Keratinocyte (primary cell): ENCODE measurements at regions not wholly inside any gene's neighbourhood (a gene's known extent, or its start where the extent isn't known, plus 50 kb on each side); places are given as distances from the start of the nearest gene placed in this dataset.

Source experiments
- DNase-seq: peaks from one replicate; pipeline ENCODE4 v3.0.0-alpha.2; 2011; ENCODE audit warnings: low read depth, missing footprints, low spot score
- FAIRE-seq: peaks from 2 replicates; lab custom pipeline; 2011; peaks lifted over from hg19 to GRCh38; lab: Jason Lieb, UNC
- H2AFZ ChIP-seq: 2 replicates; pipeline ENCODE4 v1.6.0; 2012; ENCODE audit warnings: low read length, control low read depth, inconsistent platforms; ENCODE audit not compliant: control insufficient read depth
- H3K27ac ChIP-seq: 2 replicates; pipeline ENCODE4 v1.5.1; 2011; ENCODE audit warnings: low read length; ENCODE audit not compliant: control insufficient read depth, insufficient read depth
- H3K27me3 ChIP-seq: 3 replicates; pipeline ENCODE4 v1.6.0; 2011; ENCODE audit warnings: low read length; ENCODE audit not compliant: control insufficient read depth, insufficient read depth; ENCODE audit errors: extremely low read depth
- H3K36me3 ChIP-seq, 2 experiments: 2 replicates in 1 of 2; 3 replicates in 1 of 2; pipeline ENCODE4 v1.5.1; 2011; ENCODE audit warnings: low read length in 2 of 2, mild to moderate bottlenecking in 1 of 2; ENCODE audit not compliant: control insufficient read depth in 2 of 2, insufficient read depth in 2 of 2; ENCODE audit errors: extremely low read depth in 1 of 2
- H3K4me1 ChIP-seq: 3 replicates; pipeline ENCODE4 v1.5.1; 2011; ENCODE audit warnings: low read length; ENCODE audit not compliant: control insufficient read depth, insufficient read depth; ENCODE audit errors: extremely low read depth
- H3K4me2 ChIP-seq: 3 replicates; pipeline ENCODE4 v1.6.0; 2011; ENCODE audit warnings: low read depth, low read length; ENCODE audit not compliant: control insufficient read depth, insufficient read depth; ENCODE audit errors: extremely low read depth
- H3K4me3 ChIP-seq, 3 experiments: fragments of 200-600 bp in 1 of 3; sonication (generic) in 1 of 3; 2 replicates in 2 of 3; 3 replicates in 1 of 3; pipeline ENCODE4 v1.5.1; 2011 to 2016; ENCODE audit warnings: low read length in 3 of 3, mild to moderate bottlenecking in 3 of 3, control low read depth in 2 of 3, inconsistent platforms in 1 of 3, low read depth in 1 of 3, mixed read lengths in 1 of 3, mixed run types in 1 of 3, moderate library complexity in 1 of 3; ENCODE audit not compliant: control insufficient read depth in 2 of 3, insufficient read depth in 2 of 3; ENCODE audit errors: extremely low read depth in 1 of 3
- H3K79me2 ChIP-seq: 2 replicates; pipeline ENCODE4 v1.6.0; 2012; ENCODE audit warnings: low read length; ENCODE audit not compliant: control insufficient read depth, insufficient read depth
- H3K9ac ChIP-seq: 3 replicates; pipeline ENCODE4 v1.6.0; 2011; ENCODE audit warnings: low read length; ENCODE audit not compliant: control insufficient read depth, insufficient read depth; ENCODE audit errors: extremely low read depth
- H3K9me1 ChIP-seq: 3 replicates; pipeline ENCODE4 v1.6.0; 2011; ENCODE audit warnings: low read length; ENCODE audit not compliant: control insufficient read depth, insufficient read depth; ENCODE audit errors: extremely low read depth
- H3K9me3 ChIP-seq: 2 replicates; pipeline ENCODE4 v1.5.1; 2012; ENCODE audit warnings: low read depth, low read length; ENCODE audit not compliant: control insufficient read depth
- H4K20me1 ChIP-seq: 3 replicates; pipeline ENCODE4 v1.6.0; 2011; ENCODE audit warnings: low read length; ENCODE audit not compliant: control insufficient read depth, insufficient read depth; ENCODE audit errors: extremely low read depth
- EZH2 ChIP-seq: IDR thresholded peaks from one replicate; pipeline ENCODE4 v1.6.1; 2012; ENCODE audit warnings: inconsistent platforms, mild to moderate bottlenecking, low read length, moderate library complexity
- dilution Hi-C: fragments of 300-500 bp; cut with MboI; formaldehyde crosslinking; loops from one replicate; pipeline ENCODE4 v1.7.0; 2020; ENCODE audit warnings: low sequenced_read_pairs; ENCODE audit not compliant: extremely low pct_ligation_motif_present
- TF ChIP-seq, protein P1 (sequence below), 3 experiments: IDR thresholded peaks in 1 of 3; conservative IDR thresholded peaks in 1 of 3; optimal IDR thresholded peaks in 1 of 3; 2 replicates in 2 of 3; 3 replicates in 1 of 3; pipeline versions ENCODE3 to v1.5.1; 2011; ENCODE audit warnings: low read length in 3 of 3, mild to moderate bottlenecking in 3 of 3, moderate library complexity in 2 of 3, control low read depth in 1 of 3, inconsistent platforms in 1 of 3; ENCODE audit not compliant: insufficient read depth in 2 of 3; ENCODE audit errors: extremely low read depth in 1 of 3

GRCh38 chr6:101241442-101241841 is 152.1 kb upstream of the GRIK2 start:
- H3K79me2 ChIP-seq: no peaks in the 10 kb centered on the region
- no peak overlapping the region for H2AFZ ChIP-seq
- H3K27me3 ChIP-seq: no peaks in the 10 kb centered on the region
- FAIRE-seq (no peak), DNase-seq (no peak)
- TF ChIP-seq, protein P1, sequence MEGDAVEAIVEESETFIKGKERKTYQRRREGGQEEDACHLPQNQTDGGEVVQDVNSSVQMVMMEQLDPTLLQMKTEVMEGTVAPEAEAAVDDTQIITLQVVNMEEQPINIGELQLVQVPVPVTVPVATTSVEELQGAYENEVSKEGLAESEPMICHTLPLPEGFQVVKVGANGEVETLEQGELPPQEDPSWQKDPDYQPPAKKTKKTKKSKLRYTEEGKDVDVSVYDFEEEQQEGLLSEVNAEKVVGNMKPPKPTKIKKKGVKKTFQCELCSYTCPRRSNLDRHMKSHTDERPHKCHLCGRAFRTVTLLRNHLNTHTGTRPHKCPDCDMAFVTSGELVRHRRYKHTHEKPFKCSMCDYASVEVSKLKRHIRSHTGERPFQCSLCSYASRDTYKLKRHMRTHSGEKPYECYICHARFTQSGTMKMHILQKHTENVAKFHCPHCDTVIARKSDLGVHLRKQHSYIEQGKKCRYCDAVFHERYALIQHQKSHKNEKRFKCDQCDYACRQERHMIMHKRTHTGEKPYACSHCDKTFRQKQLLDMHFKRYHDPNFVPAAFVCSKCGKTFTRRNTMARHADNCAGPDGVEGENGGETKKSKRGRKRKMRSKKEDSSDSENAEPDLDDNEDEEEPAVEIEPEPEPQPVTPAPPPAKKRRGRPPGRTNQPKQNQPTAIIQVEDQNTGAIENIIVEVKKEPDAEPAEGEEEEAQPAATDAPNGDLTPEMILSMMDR (optimal IDR thresholded peaks at IDR 0.05 in 1 of 3, IDR thresholded peaks at IDR 0.05 in 1 of 3, conservative IDR thresholded peaks at IDR 0.05 in 1 of 3; ENCODE audit: extremely low read depth in 1 of 3, insufficient read depth in 2 of 3, low read length in 3 of 3): no peak
- no peak for TF ChIP-seq EZH2
- H3K36me3 ChIP-seq: no peaks in the 10 kb centered on the region
- H3K4me1 ChIP-seq: no peaks in the 10 kb centered on the region
- dilution Hi-C loops: no loop called here
- H4K20me1 ChIP-seq: no peaks in the 10 kb centered on the region
- H3K9me1 ChIP-seq: no peaks in the 10 kb centered on the region
- no peak overlapping the region for H3K9ac ChIP-seq
- no peak overlapping the region for H3K4me2 ChIP-seq
- no peaks in the 10 kb centered on the region for H3K9me3 ChIP-seq
- H3K4me3 ChIP-seq: no peak overlapping the region
- no peak overlapping the region for H3K27ac ChIP-seq

DNA sequence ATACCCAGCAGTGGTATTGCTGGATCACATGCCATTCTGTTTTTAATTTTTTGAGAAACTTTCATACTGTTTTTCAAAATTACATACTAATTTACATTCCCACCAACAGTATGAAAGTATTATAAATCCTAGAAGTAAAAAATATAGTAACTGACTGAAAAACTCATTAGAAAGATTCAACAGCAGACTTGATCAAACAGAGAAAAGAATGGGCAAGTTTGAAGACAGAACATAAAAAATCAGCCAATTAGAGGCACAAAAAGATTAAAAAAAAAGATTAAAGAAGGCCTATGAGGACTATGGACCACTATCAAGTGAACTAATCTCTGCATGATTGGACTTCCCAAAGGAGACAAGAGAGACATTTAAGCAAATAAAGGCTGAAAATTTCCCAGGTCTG is 144.0 kb upstream of the GRIK2 start:
- no peak overlapping the region for H3K9ac ChIP-seq
- H3K36me3 ChIP-seq: no peaks in the 10 kb centered on the region
- H3K27ac ChIP-seq: no peak overlapping the region
- no peaks in the 10 kb centered on the region for H3K79me2 ChIP-seq
- dilution Hi-C loops: no loop called here
- H4K20me1 ChIP-seq: no peaks in the 10 kb centered on the region
- H3K9me1 ChIP-seq: no peaks in the 10 kb centered on the region
- DNase-seq: no peak
- no peak for FAIRE-seq
- H3K4me1 ChIP-seq: no peaks in the 10 kb centered on the region
- no peaks in the 10 kb centered on the region for H3K9me3 ChIP-seq
- no peak overlapping the region for H3K4me2 ChIP-seq
- no peak overlapping the region for H2AFZ ChIP-seq
- TF ChIP-seq, protein P1 (optimal IDR thresholded peaks at IDR 0.05 in 1 of 3, IDR thresholded peaks at IDR 0.05 in 1 of 3, conservative IDR thresholded peaks at IDR 0.05 in 1 of 3; ENCODE audit: extremely low read depth in 1 of 3, insufficient read depth in 2 of 3, low read length in 3 of 3): no peak
- H3K27me3 ChIP-seq: no peaks in the 10 kb centered on the region
- no peak overlapping the region for H3K4me3 ChIP-seq
